ENCODE measurements at regions not wholly inside any gene's neighbourhood (a gene's known extent, or its start where the extent isn't known, plus 50 kb on each side); places are given as distances from the start of the nearest gene placed in this dataset.

DNA sequence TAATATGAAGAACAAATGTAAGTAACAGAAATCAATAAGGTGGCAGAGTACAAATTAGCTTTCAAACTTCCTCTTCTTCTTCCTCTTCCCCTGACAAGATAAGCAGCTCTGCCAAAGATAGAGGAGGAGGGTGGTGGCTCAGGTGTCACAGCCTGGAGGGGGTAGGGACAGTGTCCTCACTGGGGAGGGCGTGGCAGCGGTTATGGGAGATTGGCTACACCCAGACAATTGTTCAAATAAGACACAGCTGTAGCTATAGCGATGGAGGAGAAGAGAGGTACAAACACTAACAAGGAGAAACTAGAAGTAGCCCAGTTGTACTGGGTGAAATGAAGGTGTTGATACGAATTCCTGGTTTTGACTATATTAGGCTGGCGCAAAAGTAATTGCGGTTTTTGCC lies 198.5 kb downstream of the TBXT start:
- Histone ChIP-seq H2BK5ac (ENCODE audit: low read depth, low read length, poor library complexity, severe bottlenecking) (no peak overlapping the region), H3K4me2 (ENCODE audit: low read depth, low read length) (no peak overlapping the region), H3K14ac (replicated peaks; ENCODE audit: low read depth, low read length) (no peak overlapping the region), H2BK20ac (ENCODE audit: low read depth, low read length) (no peak overlapping the region), H2AFZ (replicated peaks; ENCODE audit: low read length, poor library complexity) (no peak overlapping the region), H3K9me1 (ENCODE audit: insufficient read depth, low read length) (no peaks in the 10 kb centered on the region; the same call in 1 of the 2 replicates), H3K4me3 (ENCODE audit: insufficient read depth, low read depth, low read length) (no peak overlapping the region), H3K4me1 (ENCODE audit: control insufficient read depth, insufficient read depth, low read length) (peaks cover 5% of the 10 kb centered on the region), H4K91ac (ENCODE audit: insufficient read depth, low read depth, low read length) (no peak overlapping the region), H2AK5ac (ENCODE audit: low read depth, low read length) (no peak overlapping the region), H3K36me3 (ENCODE audit: control insufficient read depth, insufficient read depth, low read length) (peaks cover 7% of the 10 kb centered on the region), H3K4ac (ENCODE audit: low read depth, low read length) (no peak overlapping the region), H4K8ac (ENCODE audit: low read depth in 2 of 2, low read length in 2 of 2) (no peak overlapping the region), H3K18ac (ENCODE audit: low read depth, low read length) (no peak overlapping the region), H4K5ac (ENCODE audit: low read depth, low read length) (no peak overlapping the region), H4K20me1 (ENCODE audit: insufficient read depth, low read length) (no peaks in the 10 kb centered on the region; the same call in 1 of the 2 replicates), H3K27me3 (ENCODE audit: control insufficient read depth, insufficient read depth, low read length) (no peaks in the 10 kb centered on the region), H2BK15ac (ENCODE audit: low read depth, low read length) (no peak overlapping the region), H3K27ac (ENCODE audit: insufficient read depth, low read length) (no peak overlapping the region), H3K9me3 (ENCODE audit: control insufficient read depth, insufficient read depth, low read length) (no peaks in the 10 kb centered on the region), H2BK120ac (ENCODE audit: low read depth, low read length) (no peak overlapping the region), H3K56ac (ENCODE audit: extremely low read depth, insufficient read depth, low read length) (no peak overlapping the region), H3K79me1 (ENCODE audit: low read depth in 1 of 2, low read length in 2 of 2) (peaks cover 0 to 26% of the 10 kb centered on the region in 2 experiments; a peak in 2 of 4 replicates), H3K23ac (ENCODE audit: low read depth, low read length) (no peak overlapping the region), H2AK9ac (replicated peaks; ENCODE audit: low read depth, low read length, poor library complexity) (no peak overlapping the region), H3K9ac (ENCODE audit: low read depth, low read length) (no peak overlapping the region)
- dilution Hi-C loops (cut with HindIII; ENCODE audit: low sequenced_read_pairs, unreplicated experiment) (no loop called here), intact Hi-C loops (cut with micrococcal nuclease) (no loop called here), in situ Hi-C loops (cut with MboI; ENCODE audit: low sequenced_read_pairs) (no loop called here)
- ChIA-PET CTCF (interaction anchor here (0.7 kb wide), 1 partner anchor 129 kb away, joined by 3 read pairs; no protein-coding TSS in a partner anchor), POLR2A (ENCODE audit: unreplicated experiment) (no interaction called here)
- BruUV-seq (replicated peaks): no TSS peak
- ATAC-seq (ENCODE audit: low read depth) (no peak), DNase-seq (no peak)
- WGBS, 2 experiments (ENCODE audit: extremely low coverage in 2 of 2, insufficient read length in 1 of 2): no CpG with 5 or more reads among the region's 6 CpGs
- TF ChIP-seq MAFK (IDR thresholded peaks at IDR 0.05; ENCODE audit: low read depth, low read length): no peak
- TF ChIP-seq CEBPB (IDR thresholded peaks at IDR 0.05; ENCODE audit: low read depth, low read length): no peak
- TF ChIP-seq, protein P1, sequence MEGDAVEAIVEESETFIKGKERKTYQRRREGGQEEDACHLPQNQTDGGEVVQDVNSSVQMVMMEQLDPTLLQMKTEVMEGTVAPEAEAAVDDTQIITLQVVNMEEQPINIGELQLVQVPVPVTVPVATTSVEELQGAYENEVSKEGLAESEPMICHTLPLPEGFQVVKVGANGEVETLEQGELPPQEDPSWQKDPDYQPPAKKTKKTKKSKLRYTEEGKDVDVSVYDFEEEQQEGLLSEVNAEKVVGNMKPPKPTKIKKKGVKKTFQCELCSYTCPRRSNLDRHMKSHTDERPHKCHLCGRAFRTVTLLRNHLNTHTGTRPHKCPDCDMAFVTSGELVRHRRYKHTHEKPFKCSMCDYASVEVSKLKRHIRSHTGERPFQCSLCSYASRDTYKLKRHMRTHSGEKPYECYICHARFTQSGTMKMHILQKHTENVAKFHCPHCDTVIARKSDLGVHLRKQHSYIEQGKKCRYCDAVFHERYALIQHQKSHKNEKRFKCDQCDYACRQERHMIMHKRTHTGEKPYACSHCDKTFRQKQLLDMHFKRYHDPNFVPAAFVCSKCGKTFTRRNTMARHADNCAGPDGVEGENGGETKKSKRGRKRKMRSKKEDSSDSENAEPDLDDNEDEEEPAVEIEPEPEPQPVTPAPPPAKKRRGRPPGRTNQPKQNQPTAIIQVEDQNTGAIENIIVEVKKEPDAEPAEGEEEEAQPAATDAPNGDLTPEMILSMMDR (conservative IDR thresholded peaks at IDR 0.05; ENCODE audit: low read depth, low read length): no peak
- TF ChIP-seq CHD1 (IDR thresholded peaks at IDR 0.05; ENCODE audit: low read depth, low read length): no peak
- TF ChIP-seq MAZ (IDR thresholded peaks at IDR 0.05; ENCODE audit: borderline replicate concordance, low read depth, low read length): no peak
- TF ChIP-seq RAD21 (IDR thresholded peaks at IDR 0.05; ENCODE audit: low read length): no peak
